ENCODE measurements at regions not wholly inside any gene's neighbourhood (a gene's known extent, or its start where the extent isn't known, plus 50 kb on each side); places are given as distances from the start of the nearest gene placed in this dataset.

GRCh38 chr9:26301659-26302058, 590.9 kb downstream of the CAAP1 start:
- TF ChIP-seq CTCF (IDR thresholded peaks at IDR 0.05; ENCODE audit: insufficient read depth, low read depth, low read length) (no peak), EZH2 (IDR thresholded peaks at IDR 0.05; ENCODE audit: insufficient read depth, low read length) (no peak)
